SU-DHL-6 (cell line): ENCODE measurements at regions not wholly inside any gene's neighbourhood (a gene's known extent, or its start where the extent isn't known, plus 50 kb on each side); places are given as distances from the start of the nearest gene placed in this dataset.

Source experiments
- H2AFZ ChIP-seq: fragments of 200-600 bp; sonication (generic); 2 replicates; pipeline ENCODE4 v1.6.1; 2014; ENCODE audit warnings: low read depth, mild to moderate bottlenecking, moderate library complexity, mixed read lengths, antibody characterized with exemption, low read length; ENCODE audit not compliant: severe bottlenecking
- H3F3A ChIP-seq: fragments of 200-600 bp; shearing (Covaris generic); 2 replicates; pipeline ENCODE4 v1.6.0; 2016; ENCODE audit warnings: antibody characterized with exemption, mild to moderate bottlenecking; ENCODE audit not compliant: insufficient read depth
- H3K27ac ChIP-seq: fragments of 200-600 bp; sonication (generic); 2 replicates; pipeline ENCODE4 v1.5.1; 2016; ENCODE audit warnings: low read depth, mild to moderate bottlenecking, low read length, moderate library complexity, mixed read lengths
- H3K27me3 ChIP-seq: fragments of 200-600 bp; sonication (generic), shearing (Covaris generic); 2 replicates; pipeline ENCODE4 v1.6.0; 2014; ENCODE audit warnings: mild to moderate bottlenecking, low read length
- H3K36me3 ChIP-seq: fragments of 200-600 bp; sonication (generic); 2 replicates; pipeline ENCODE4 v1.6.1; 2014; ENCODE audit warnings: mild to moderate bottlenecking, low read length, mixed read lengths
- H3K4me2 ChIP-seq: fragments of 300-600, 200-600 bp; shearing (Covaris generic), sonication (generic); 2 replicates; pipeline ENCODE4 v1.6.0; 2014; ENCODE audit warnings: low read length, low read depth, mild to moderate bottlenecking; ENCODE audit not compliant: poor library complexity, severe bottlenecking
- H3K4me3 ChIP-seq: fragments of 200-600 bp; sonication (generic); 2 replicates; pipeline ENCODE4 v1.5.1; 2014; ENCODE audit warnings: antibody characterized with exemption, low read length, mild to moderate bottlenecking, mixed read lengths; ENCODE audit not compliant: insufficient read depth, poor library complexity, severe bottlenecking
- H3K79me2 ChIP-seq: fragments of 200-600 bp; sonication (generic); 2 replicates; pipeline ENCODE4 v1.6.1; 2014; ENCODE audit warnings: mild to moderate bottlenecking, low read length, moderate library complexity; ENCODE audit not compliant: insufficient read depth
- H3K9ac ChIP-seq: fragments of 200-600 bp; sonication (generic); 2 replicates; pipeline ENCODE4 v1.7.0; 2014; ENCODE audit warnings: mild to moderate bottlenecking, low read length
- H3K9me2 ChIP-seq: fragments of 200-600 bp; sonication (generic); replicated peaks from 2 replicates; pipeline ENCODE4 v1.6.1; 2014; ENCODE audit warnings: low read length; ENCODE audit not compliant: insufficient read depth
- H3K9me3 ChIP-seq: fragments of 200-600 bp; sonication (generic); 2 replicates; pipeline ENCODE4 v1.6.1; 2014; ENCODE audit warnings: low read length, mixed read lengths; ENCODE audit not compliant: insufficient read depth
- H4K20me1 ChIP-seq: fragments of 200-600 bp; sonication (generic); 2 replicates; pipeline ENCODE4 v1.6.1; 2014; ENCODE audit warnings: low read depth, mild to moderate bottlenecking, antibody characterized with exemption, low read length, moderate library complexity, mixed read lengths
- CTCF ChIP-seq: fragments of 200-600 bp; sonication (generic); IDR thresholded peaks from one replicate; pipeline ENCODE4 v1.5.1; 2017; ENCODE audit warnings: antibody characterized with exemption, mild to moderate bottlenecking, low read length, moderate library complexity; ENCODE audit not compliant: insufficient read depth, poor library complexity, severe bottlenecking
- EZH2phosphoT487 ChIP-seq: fragments of 200-600 bp; sonication (generic), shearing (Covaris generic); conservative IDR thresholded peaks from 2 replicates; pipeline ENCODE4 v1.6.1; 2018; ENCODE audit warnings: mild to moderate bottlenecking, antibody characterized with exemption, low read length, moderate library complexity, mixed read lengths

GRCh38 chr13:34772881-34773280 is 169.2 kb upstream of the NBEA start:
- H3K4me3 ChIP-seq: no peak overlapping the region
- H3K9me3 ChIP-seq: no peaks in the 10 kb centered on the region
- no peaks in the 10 kb centered on the region for H3K9me2 ChIP-seq
- TF ChIP-seq EZH2phosphoT487 (no peak), CTCF (no peak)
- no peaks in the 10 kb centered on the region for H4K20me1 ChIP-seq
- H3K4me2 ChIP-seq: no peak overlapping the region
- H3K27me3 ChIP-seq: no peaks in the 10 kb centered on the region
- H2AFZ ChIP-seq: no peak overlapping the region
- H3K9ac ChIP-seq: no peak overlapping the region
- H3F3A ChIP-seq: no peaks in the 10 kb centered on the region
- no peaks in the 10 kb centered on the region for H3K36me3 ChIP-seq
- no peak overlapping the region for H3K27ac ChIP-seq
- no peaks in the 10 kb centered on the region for H3K79me2 ChIP-seq

GRCh38 chr13:34776390-34776981 is 165.6 kb upstream of the NBEA start:
- no peak overlapping the region for H3K4me3 ChIP-seq
- no peaks in the 10 kb centered on the region for H3K79me2 ChIP-seq
- no peaks in the 10 kb centered on the region for H3F3A ChIP-seq
- H2AFZ ChIP-seq: no peak overlapping the region
- H3K9me2 ChIP-seq: no peaks in the 10 kb centered on the region
- no peak overlapping the region for H3K27ac ChIP-seq
- no peaks in the 10 kb centered on the region for H3K27me3 ChIP-seq
- no peak overlapping the region for H3K4me2 ChIP-seq
- no peaks in the 10 kb centered on the region for H3K36me3 ChIP-seq
- TF ChIP-seq CTCF (no peak), EZH2phosphoT487 (no peak)
- no peaks in the 10 kb centered on the region for H4K20me1 ChIP-seq
- H3K9ac ChIP-seq: no peak overlapping the region
- H3K9me3 ChIP-seq: no peaks in the 10 kb centered on the region

- Histone ChIP-seq H3K36me3 (no peaks in the 10 kb centered on the region), H4K20me1 (no peaks in the 10 kb centered on the region), H3F3A (no peaks in the 10 kb centered on the region), H3K79me2 (no peaks in the 10 kb centered on the region), H3K9me2 (no peaks in the 10 kb centered on the region), H3K27me3 (no peaks in the 10 kb centered on the region), H2AFZ (no peak overlapping the region), H3K4me3 (no peak overlapping the region), H3K27ac (no peak overlapping the region), H3K4me2 (no peak overlapping the region), H3K9me3 (no peaks in the 10 kb centered on the region), H3K9ac (no peak overlapping the region)
- no peak for TF ChIP-seq CTCF
- no peak for TF ChIP-seq EZH2phosphoT487
Measured at GRCh38 chr13:34777089-34777913, 164.8 kb upstream of the NBEA start.
